Stimulated activated naive CD8-positive, alpha-beta T cell treated with anti-CD3 and anti-CD28 coated beads, Interleukin-15, Interleukin-2, amounts not matched to agents 100 U/mL and 50 U/mL, for 24 hours (primary cell): ENCODE measurements at regions not wholly inside any gene's neighbourhood (a gene's known extent, or its start where the extent isn't known, plus 50 kb on each side); places are given as distances from the start of the nearest gene placed in this dataset.
"Not testable (repeated sequence)": the region's sequence is repeated elsewhere in the genome, so short reads cannot be mapped to it uniquely, and the experiment has no call there.

Experiments
- ATAC-seq: fragments of 150-1000 bp; cut with Tn5 transposase; one replicate; pipeline ENCODE4 v1.10.0; 2021
- DNase-seq: peaks from one replicate; pipeline ENCODE4 v3.0.0; 2021

- DNase-seq = no peak
- no peak for ATAC-seq
Observed at GRCh38 chr15:77839970-77840905, 207.5 kb upstream of the LINGO1 start.

DNA sequence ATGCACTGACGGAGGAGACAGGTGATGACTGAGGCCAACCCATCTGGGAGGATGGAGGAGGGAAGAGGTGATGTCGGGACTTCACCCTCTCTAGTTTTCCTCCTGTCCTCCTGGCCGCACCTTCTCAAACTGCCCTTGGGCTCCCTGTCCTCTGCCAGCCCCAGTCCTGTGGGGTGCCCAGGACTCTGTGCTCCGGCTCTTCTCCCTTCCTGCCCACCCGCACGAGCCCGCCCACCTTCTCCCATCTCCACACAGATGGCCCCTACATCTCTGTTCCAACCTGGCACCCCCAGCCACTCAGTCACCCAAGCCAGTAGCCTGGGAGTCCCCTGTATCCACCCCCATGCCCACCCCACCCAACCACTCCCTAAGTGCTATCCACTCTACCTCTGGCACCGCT is 206.7 kb upstream of the LINGO1 start:
- DNase-seq (no peak), ATAC-seq (no peak)

- no peak for DNase-seq
- no peak for ATAC-seq
Observed at GRCh38 chr15:77838595-77838994, 205.9 kb upstream of the LINGO1 start.

- DNase-seq (no peak), ATAC-seq (no peak)
Observed at GRCh38 chr15:77838061-77838460, 205.3 kb upstream of the LINGO1 start.

GRCh38 chr15:77837649-77838025 is 204.9 kb upstream of the LINGO1 start:
- ATAC-seq (no peak), DNase-seq (no peak)

DNA sequence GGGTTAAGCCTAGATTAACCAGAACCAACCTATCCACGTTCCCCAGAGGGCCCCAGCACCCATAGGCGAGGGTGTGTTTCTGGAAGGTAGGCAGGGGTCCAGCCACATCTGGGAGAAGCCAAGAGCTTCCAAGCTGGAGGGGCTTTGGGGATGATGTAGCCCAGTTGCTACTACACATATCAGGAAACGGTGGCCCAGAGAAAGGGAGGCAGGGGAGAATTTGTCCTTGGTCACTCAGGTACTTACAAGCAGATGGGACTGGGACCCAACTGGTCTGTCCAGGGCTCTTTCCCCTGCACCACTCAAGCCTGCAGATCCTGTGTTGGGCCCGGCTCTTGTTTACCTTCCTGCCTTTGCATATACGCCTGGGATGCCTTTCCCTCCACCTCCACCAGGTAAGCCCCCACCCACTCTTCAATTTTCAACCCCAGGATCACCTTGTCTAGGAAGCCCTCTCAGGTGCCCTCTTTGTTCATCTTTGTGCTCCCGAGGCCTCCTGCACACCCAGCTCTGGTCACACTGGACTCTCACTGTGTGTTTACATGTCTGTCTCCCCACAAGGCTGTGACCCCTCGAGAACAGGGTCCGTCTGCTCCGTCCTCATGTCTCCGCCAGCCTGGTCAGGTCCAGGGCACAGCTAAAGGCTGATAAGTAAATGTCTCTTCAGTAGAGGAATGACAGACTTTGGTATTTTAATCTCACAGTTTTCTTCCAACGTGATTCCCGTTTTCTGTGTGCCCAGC is 204.4 kb upstream of the LINGO1 start:
- ATAC-seq = no peak
- no peak for DNase-seq

DNA sequence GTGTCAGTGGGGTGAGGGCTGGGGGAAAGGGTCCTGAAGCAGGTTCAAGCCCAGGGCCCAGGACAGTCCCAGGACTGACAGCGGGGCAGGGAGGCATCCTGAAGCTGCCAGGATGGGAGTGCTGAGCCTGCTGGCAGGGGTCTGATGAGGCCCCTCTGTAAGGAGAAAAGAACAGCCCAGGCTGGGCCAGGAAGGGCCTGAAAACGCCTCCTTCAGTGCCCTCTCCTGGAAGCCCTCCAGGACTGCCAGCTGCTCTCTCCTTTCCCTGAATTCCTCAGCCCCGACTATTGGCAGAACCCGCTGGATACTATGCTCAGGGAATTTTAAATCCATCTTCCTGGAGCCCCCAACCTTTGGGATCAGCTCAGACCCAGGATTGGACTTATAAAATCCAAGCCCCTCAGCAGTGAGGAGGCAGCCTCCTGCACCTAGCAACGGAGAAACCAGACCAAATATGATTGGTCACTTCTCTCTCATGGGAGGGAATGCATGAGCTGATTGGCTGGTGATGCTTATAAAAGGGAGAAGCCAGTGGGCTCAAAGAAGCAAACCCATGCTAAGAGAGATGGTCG is 203.5 kb upstream of the LINGO1 start:
- DNase-seq = no peak
- ATAC-seq = no peak

GRCh38 chr15:77834276-77834990 is 201.7 kb upstream of the LINGO1 start:
- DNase-seq (no peak), ATAC-seq (no peak)

DNA sequence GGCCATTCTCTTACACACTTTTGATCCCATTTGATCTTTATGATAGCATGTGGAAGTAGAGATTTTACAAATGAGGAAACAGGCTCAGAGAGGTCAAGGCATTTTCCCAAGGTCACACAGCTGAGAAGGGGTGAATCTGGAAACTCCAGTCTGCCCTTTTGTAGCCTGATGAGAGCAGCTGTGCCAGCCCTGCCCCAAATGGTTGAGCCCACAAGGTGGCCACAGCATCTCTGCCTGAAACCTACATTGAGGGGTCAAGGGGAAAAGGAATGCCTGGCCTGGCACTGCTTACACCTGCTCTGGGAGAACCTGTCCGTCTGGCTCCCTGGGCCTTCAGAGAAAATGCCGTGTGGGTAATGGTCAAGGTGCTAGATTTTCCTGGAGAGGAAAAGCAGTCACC is 200.2 kb upstream of the LINGO1 start:
- DNase-seq (no peak), ATAC-seq (no peak)

DNA sequence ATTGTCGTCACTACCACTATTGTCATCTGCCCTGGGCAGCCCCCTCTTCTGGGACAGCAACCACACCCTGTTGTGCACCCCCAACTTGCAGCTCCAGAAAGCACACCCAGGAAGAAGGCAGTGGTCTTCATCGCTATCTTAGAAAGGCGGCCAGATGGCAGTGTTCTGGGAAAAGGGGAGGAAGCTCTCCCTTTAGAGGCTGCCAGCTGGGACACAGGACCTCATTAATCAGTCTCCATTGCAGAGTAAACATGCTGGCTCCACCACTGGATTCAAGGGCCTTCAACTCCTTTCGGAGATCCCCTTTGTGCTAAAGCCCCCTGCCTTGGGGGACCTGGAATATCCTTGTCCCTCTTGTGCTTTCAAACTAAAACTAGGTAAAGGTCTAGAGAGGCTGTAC is 199.3 kb upstream of the LINGO1 start:
- ATAC-seq (no peak), DNase-seq (no peak)

DNA sequence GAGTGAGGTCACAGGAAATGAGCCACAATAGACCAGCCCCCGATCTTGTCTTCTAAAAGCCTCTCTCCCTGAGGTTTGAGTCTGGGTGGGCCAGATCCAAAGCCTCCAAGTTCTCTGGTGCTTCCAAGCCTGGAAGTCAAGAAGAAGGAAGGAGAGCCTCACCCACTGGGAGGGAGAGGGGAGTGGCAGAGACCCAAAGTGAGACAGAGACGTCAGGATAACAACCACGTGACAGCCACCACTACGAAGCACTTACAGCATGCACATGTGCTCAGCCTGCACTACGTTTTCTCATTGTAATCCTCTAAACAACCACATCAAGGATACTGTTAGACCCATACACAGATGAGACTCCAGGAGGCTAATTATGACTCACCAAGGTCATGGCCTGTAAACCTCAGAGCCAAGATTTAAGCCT is 197.3 kb upstream of the LINGO1 start:
- ATAC-seq (no peak), DNase-seq (no peak)

DNA sequence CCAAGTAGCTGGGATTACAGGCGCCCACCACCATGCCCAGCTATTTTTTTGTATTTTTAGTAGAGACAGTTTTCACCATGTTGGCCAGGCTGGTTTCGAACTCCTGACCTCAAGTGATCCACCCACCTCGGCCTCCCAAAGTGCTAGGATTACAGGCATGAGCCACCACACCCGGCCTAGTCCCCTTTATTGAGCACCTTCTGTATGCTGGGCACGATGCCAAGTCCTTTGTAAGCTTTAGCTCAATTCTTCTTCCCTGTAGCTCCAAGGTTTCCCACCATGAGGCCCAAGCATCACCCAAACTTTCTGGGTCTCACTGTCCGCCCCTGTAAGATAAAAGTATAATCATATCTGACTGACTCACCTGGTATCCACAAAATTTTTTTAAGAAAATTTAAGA is 196.6 kb upstream of the LINGO1 start:
- DNase-seq, ATAC-seq: not testable (repeated sequence)

- no peak for DNase-seq
- no peak for ATAC-seq
Observed at GRCh38 chr15:77827860-77828259, 195.1 kb upstream of the LINGO1 start.

- ATAC-seq = no peak
- no peak for DNase-seq
Observed at GRCh38 chr15:77826006-77826695, 193.4 kb upstream of the LINGO1 start.

GRCh38 chr15:77825546-77825945 is 192.8 kb upstream of the LINGO1 start:
- DNase-seq (no peak), ATAC-seq (no peak)

GRCh38 chr15:77825252-77825542 is 192.5 kb upstream of the LINGO1 start:
- no peak for ATAC-seq

DNA sequence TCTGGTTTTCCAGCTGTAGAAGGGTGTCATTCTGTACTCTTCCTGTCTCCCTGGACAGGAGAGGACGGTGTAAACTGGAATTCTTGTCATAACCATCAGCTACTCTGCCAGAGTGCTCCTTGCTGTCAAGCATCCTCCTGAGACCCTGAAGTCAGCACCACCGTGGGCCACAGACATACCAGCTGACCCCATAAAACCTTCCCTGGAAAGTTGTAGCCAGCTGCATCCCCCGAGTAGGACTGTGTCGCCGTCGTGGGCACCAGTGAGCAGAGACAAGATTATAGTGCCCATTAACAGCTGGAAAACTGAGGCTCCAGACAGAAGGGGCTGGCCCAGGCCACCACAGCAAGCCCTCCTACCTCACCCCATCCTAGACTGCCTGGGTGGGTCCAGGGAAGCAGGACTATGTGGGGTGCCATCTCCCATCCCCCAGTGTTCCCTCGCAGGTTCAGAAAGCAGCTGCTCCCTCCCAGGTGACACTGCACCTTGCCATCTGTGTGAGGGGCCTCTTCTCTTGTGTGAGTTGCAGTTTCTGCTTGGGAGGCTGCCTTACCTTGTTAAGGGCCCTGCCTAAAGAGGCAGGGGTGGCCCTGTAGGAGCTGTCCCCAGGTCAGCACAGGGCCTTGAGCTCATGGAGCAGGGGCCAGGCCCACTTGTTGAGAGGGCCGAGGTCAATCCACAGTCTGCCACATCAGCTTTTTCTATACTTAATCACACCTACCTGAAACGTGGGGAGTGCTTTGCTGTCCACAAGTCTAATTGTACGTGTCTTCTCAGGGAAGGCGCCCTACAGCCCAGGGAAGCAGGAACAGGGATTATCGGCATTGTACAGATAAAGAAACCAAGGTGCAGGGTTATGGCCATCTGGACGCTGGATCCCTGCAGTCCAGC is 191.9 kb upstream of the LINGO1 start:
- DNase-seq = no peak
- ATAC-seq = no peak

More at GRCh38 chr15:77825252-77825542, 192.5 kb upstream of the LINGO1 start:
- DNase-seq = no peak

DNA sequence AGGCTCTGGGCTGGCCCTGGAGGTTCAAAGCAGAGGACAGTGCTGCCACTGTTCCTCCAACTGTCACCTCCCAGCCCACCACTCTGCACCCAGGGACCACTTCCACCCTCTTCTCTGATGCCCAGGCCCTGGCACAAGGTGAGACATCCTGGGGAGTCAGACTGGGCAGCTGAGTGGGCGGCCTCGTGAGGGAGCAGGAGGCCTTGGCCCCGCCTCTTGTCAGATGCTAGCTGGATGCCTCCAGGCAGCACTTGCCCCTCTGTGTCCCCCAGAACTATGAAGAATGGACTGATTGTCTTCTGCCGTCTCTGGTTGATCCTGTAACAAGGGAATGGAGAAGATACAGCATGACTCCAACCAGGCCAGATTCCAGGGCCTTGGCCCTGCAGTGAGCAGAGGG is 191.0 kb upstream of the LINGO1 start:
- ATAC-seq = no peak

DNA sequence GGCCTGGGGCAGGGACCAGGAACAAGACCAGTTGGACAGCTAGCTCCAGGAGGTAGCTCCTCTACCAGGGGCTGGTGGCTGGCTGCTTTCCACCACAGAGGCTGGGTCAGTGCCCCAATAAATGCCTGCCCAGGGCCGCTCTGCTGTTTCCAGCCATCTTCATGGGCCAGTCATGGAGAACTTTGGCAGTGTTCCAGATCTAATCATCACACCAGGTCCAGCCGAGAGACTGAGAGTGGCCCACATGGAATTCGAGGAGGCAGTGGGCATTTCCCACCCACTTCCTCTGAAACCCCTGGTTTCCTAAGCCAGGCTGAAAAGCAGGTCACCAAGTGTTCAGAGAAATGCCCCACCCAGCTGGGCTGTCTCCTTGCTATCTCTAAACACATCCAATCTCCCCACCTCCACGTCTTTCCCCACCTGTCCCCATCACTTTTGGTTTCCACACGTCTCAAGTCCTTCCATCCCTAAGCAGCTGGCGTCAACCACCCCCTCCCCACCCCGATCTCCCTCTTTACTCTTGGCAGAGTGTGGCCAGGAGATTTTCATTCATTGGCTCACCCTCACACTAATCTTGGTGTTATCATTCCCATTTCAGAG is 190.0 kb upstream of the LINGO1 start:
- ATAC-seq (no peak), DNase-seq (no peak)

More for the DNA sequence above, 191.0 kb upstream of the LINGO1 start:
- DNase-seq = no peak

GRCh38 chr15:77821959-77822256 is 189.2 kb upstream of the LINGO1 start:
- no peak for ATAC-seq
- DNase-seq = no peak
